ENCODE measurements at regions not wholly inside any gene's neighbourhood (a gene's known extent, or its start where the extent isn't known, plus 50 kb on each side); places are given as distances from the start of the nearest gene placed in this dataset.

- TF ChIP-seq E2F8 (IDR thresholded peaks at IDR 0.05; ENCODE audit: low read depth, partially characterized antibody) (no peak), SIX5 (IDR thresholded peaks at IDR 0.05; ENCODE audit: low read depth, low read length, severe bottlenecking) (no peak)
- no peak for FAIRE-seq
- no peak for DNase-seq (ENCODE audit: low read depth, low spot score)
- Histone ChIP-seq H3K79me2 (ENCODE audit: control insufficient read depth, insufficient read depth, low read length) (no peaks in the 10 kb centered on the region), H3K4me2 (ENCODE audit: control insufficient read depth, insufficient read depth) (no peak overlapping the region), H3K9ac (ENCODE audit: control insufficient read depth, insufficient read depth, low read length) (no peak overlapping the region), H3K27me3 (replicated peaks in 1 of 2; ENCODE audit: control insufficient read depth in 2 of 2, insufficient read depth in 2 of 2, low read length in 1 of 2) (no peaks in the 10 kb centered on the region), H2AFZ (ENCODE audit: control insufficient read depth, low read depth, low read length) (no peak overlapping the region), H3K27ac (ENCODE audit: control insufficient read depth, insufficient read depth) (no peak overlapping the region), H3K4me3 (no peak overlapping the region), H4K20me1 (ENCODE audit: control insufficient read depth, insufficient read depth) (no peaks in the 10 kb centered on the region), H3K9me3 (replicated peaks; ENCODE audit: control insufficient read depth, insufficient read depth, low read length) (no peaks in the 10 kb centered on the region), H3K36me3 (ENCODE audit: control insufficient read depth in 2 of 2, insufficient read depth in 2 of 2, low read length in 1 of 2) (no peaks in the 10 kb centered on the region), H3K4me1 (ENCODE audit: control insufficient read depth, insufficient read depth, low read length) (no peaks in the 10 kb centered on the region)
- CTCF ChIA-PET, result interaction anchor here (0.6 to 1.4 kb wide), 6 partner anchors 13 to 1028 kb away, joined by 3 to 5 read pairs (median 3); no protein-coding TSS in a partner anchor
- no peak for ATAC-seq
- RAD21 ChIA-PET (ENCODE audit: unreplicated experiment), result interaction anchor here (0.7 kb wide), 1 partner anchor 779 kb away, joined by 5 read pairs; no protein-coding TSS in a partner anchor
- SMC1A ChIA-PET (ENCODE audit: uncharacterized antibody, unreplicated experiment), result no interaction called here
- POLR2A ChIA-PET, result no interaction called here
- no TSS peak for BruUV-seq (replicated peaks)
- in situ Hi-C loops (cut with MboI) (loop anchor here (25.0 kb wide), 1 partner anchor 1023 kb away; the partner anchor contains the start of gene CDH11), intact Hi-C loops (cut with micrococcal nuclease; ENCODE audit: unreplicated experiment) (loop anchor here (5.0 kb wide), 1 partner anchor 1028 kb away; no protein-coding TSS in a partner anchor)
- 34% methylated on average over 5 of the region's 5 CpGs for whole genome bisulfite sequencing (ENCODE audit: insufficient coverage, insufficient replicate concordance, low lambda C conversion rate, missing lambda C conversion rate)
Measured at GRCh38 chr16:64088838-64089237, 1033.0 kb downstream of the CDH11 start.

DNA sequence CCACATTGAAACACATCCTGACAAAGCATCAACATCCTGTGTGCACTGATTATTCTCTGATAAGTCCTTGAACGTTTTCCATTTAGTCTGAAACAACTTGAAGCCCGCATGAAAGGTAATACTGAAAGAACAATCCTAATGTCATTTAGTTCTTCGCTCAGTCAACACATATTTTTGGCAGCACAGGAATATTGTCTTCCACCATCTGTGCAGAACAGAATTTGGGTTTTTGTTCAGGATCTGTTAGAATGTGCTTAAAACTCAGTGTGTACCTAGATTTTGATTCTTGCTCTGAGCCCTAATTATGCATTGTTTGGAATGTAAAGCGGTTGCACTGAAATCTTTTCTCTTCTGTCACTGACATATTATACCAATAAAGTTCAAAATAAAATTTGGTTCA, 1036.6 kb downstream of the CDH11 start:
- H3K4me1 ChIP-seq (ENCODE audit: control insufficient read depth, insufficient read depth, low read length), result no peaks in the 10 kb centered on the region
- ATAC-seq, result no peak
- no peaks in the 10 kb centered on the region for H3K9me3 ChIP-seq (replicated peaks; ENCODE audit: control insufficient read depth, insufficient read depth, low read length)
- 25% methylated on average over 4 of the region's 4 CpGs for WGBS (ENCODE audit: insufficient coverage, insufficient replicate concordance, low lambda C conversion rate, missing lambda C conversion rate)
- H3K79me2 ChIP-seq (ENCODE audit: control insufficient read depth, insufficient read depth, low read length), result no peaks in the 10 kb centered on the region
- in situ Hi-C loops (cut with MboI), result loop anchor here (25.0 kb wide), 1 partner anchor 1027 kb away; the partner anchor contains the start of gene CDH11
- BruUV-seq (replicated peaks), result no TSS peak
- no peak overlapping the region for H3K4me2 ChIP-seq (ENCODE audit: control insufficient read depth, insufficient read depth)
- no peak for DNase-seq (ENCODE audit: low read depth, low spot score)
- no peak for FAIRE-seq
- no peak overlapping the region for H3K4me3 ChIP-seq
- POLR2A ChIA-PET, result no interaction called here
- TF ChIP-seq SIN3A (IDR thresholded peaks at IDR 0.05; ENCODE audit: low read depth, low read length), result no peak
- TF ChIP-seq, protein P1, sequence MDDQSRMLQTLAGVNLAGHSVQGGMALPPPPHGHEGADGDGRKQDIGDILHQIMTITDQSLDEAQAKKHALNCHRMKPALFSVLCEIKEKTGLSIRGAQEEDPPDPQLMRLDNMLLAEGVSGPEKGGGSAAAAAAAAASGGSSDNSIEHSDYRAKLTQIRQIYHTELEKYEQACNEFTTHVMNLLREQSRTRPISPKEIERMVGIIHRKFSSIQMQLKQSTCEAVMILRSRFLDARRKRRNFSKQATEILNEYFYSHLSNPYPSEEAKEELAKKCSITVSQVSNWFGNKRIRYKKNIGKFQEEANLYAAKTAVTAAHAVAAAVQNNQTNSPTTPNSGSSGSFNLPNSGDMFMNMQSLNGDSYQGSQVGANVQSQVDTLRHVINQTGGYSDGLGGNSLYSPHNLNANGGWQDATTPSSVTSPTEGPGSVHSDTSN (IDR thresholded peaks at IDR 0.05; ENCODE audit: insufficient replicate concordance, low read depth, low read length), result no peak
- TF ChIP-seq IKZF2 (IDR thresholded peaks at IDR 0.05), result no peak
- no peak for TF ChIP-seq KAT2A (conservative IDR thresholded peaks at IDR 0.05; ENCODE audit: control insufficient read depth, low read depth, low read length)
- no peak for TF ChIP-seq POLR2AphosphoS2 (IDR thresholded peaks at IDR 0.05; ENCODE audit: low read depth, low read length)
- no peak for TF ChIP-seq PML (IDR thresholded peaks at IDR 0.05; ENCODE audit: low read length)
- no peak overlapping the region for H3K27ac ChIP-seq (ENCODE audit: control insufficient read depth, insufficient read depth)
- CTCF ChIA-PET, result no interaction called here
- H3K9ac ChIP-seq (ENCODE audit: control insufficient read depth, insufficient read depth, low read length), result no peak overlapping the region
- RAD21 ChIA-PET (ENCODE audit: unreplicated experiment), result no interaction called here
- H2AFZ ChIP-seq (ENCODE audit: control insufficient read depth, low read depth, low read length), result no peak overlapping the region
- H3K27me3 ChIP-seq (replicated peaks in 1 of 2; ENCODE audit: control insufficient read depth in 2 of 2, insufficient read depth in 2 of 2, low read length in 1 of 2), result no peaks in the 10 kb centered on the region; a peak in 1 of 4 replicates
- intact Hi-C loops (cut with micrococcal nuclease; ENCODE audit: unreplicated experiment), result loop anchor here (5.0 kb wide), 1 partner anchor 1032 kb away; no protein-coding TSS in a partner anchor
- H4K20me1 ChIP-seq (ENCODE audit: control insufficient read depth, insufficient read depth), result no peaks in the 10 kb centered on the region
- no peaks in the 10 kb centered on the region for H3K36me3 ChIP-seq (ENCODE audit: control insufficient read depth in 2 of 2, insufficient read depth in 2 of 2, low read length in 1 of 2)
- SMC1A ChIA-PET (ENCODE audit: uncharacterized antibody, unreplicated experiment), result no interaction called here
